Neuron (in vitro differentiated cells): ENCODE measurements at regions not wholly inside any gene's neighbourhood (a gene's known extent, or its start where the extent isn't known, plus 50 kb on each side); places are given as distances from the start of the nearest gene placed in this dataset.

Experiments
- H2AFZ ChIP-seq: one replicate; pipeline ENCODE4 v1.6.1; 2013; ENCODE audit warnings: low read depth, mild to moderate bottlenecking, inconsistent platforms, low read length, moderate library complexity
- H3K27me3 ChIP-seq: one replicate; pipeline ENCODE4 v1.6.1; 2013; ENCODE audit warnings: low read length; ENCODE audit not compliant: insufficient read depth
- H3K36me3 ChIP-seq: one replicate; pipeline ENCODE4 v1.6.1; 2013; ENCODE audit warnings: low read length; ENCODE audit not compliant: insufficient read depth
- H3K4me1 ChIP-seq: one replicate; pipeline ENCODE4 v1.6.1; 2013; ENCODE audit warnings: low read length; ENCODE audit not compliant: insufficient read depth
- H3K4me3 ChIP-seq: 2 replicates; pipeline ENCODE4 v1.5.1; 2013; ENCODE audit warnings: mild to moderate bottlenecking, low read length, moderate library complexity
- H3K9me3 ChIP-seq: one replicate; pipeline ENCODE4 v1.6.1; 2013; ENCODE audit warnings: low read length

- Histone ChIP-seq H3K36me3 (no peaks in the 10 kb centered on the region), H2AFZ (no peak overlapping the region), H3K4me1 (no peaks in the 10 kb centered on the region), H3K9me3 (no peaks in the 10 kb centered on the region), H3K4me3 (no peak overlapping the region), H3K27me3 (no peaks in the 10 kb centered on the region)
Observed at GRCh38 chr9:82606071-82606470, 456.9 kb downstream of the RASEF start.

GRCh38 chr9:82606492-82607382, 456.2 kb downstream of the RASEF start:
- Histone ChIP-seq H3K27me3 (no peaks in the 10 kb centered on the region), H3K4me1 (no peaks in the 10 kb centered on the region), H2AFZ (no peak overlapping the region), H3K36me3 (no peaks in the 10 kb centered on the region), H3K4me3 (no peak overlapping the region), H3K9me3 (no peaks in the 10 kb centered on the region)

GRCh38 chr9:82608487-82608886, 454.5 kb downstream of the RASEF start:
- Histone ChIP-seq H3K36me3 (no peaks in the 10 kb centered on the region), H3K4me3 (no peak overlapping the region), H2AFZ (no peak overlapping the region), H3K4me1 (no peaks in the 10 kb centered on the region), H3K27me3 (no peaks in the 10 kb centered on the region), H3K9me3 (no peaks in the 10 kb centered on the region)

GRCh38 chr9:82612942-82613341, 450.0 kb downstream of the RASEF start:
- no peaks in the 10 kb centered on the region for H3K27me3 ChIP-seq
- no peaks in the 10 kb centered on the region for H3K9me3 ChIP-seq
- no peaks in the 10 kb centered on the region for H3K36me3 ChIP-seq
- H3K4me3 ChIP-seq, result no peak overlapping the region
- H3K4me1 ChIP-seq, result no peaks in the 10 kb centered on the region
- H2AFZ ChIP-seq, result no peak overlapping the region

- H2AFZ ChIP-seq, result no peak overlapping the region
- no peaks in the 10 kb centered on the region for H3K27me3 ChIP-seq
- no peaks in the 10 kb centered on the region for H3K9me3 ChIP-seq
- no peaks in the 10 kb centered on the region for H3K4me1 ChIP-seq
- no peak overlapping the region for H3K4me3 ChIP-seq
- no peaks in the 10 kb centered on the region for H3K36me3 ChIP-seq
Observed at GRCh38 chr9:82613498-82613897, 449.4 kb downstream of the RASEF start.

- Histone ChIP-seq H3K36me3 (no peaks in the 10 kb centered on the region), H2AFZ (no peak overlapping the region), H3K27me3 (no peaks in the 10 kb centered on the region), H3K4me1 (peaks cover 3% of the 10 kb centered on the region), H3K4me3 (no peak overlapping the region), H3K9me3 (no peaks in the 10 kb centered on the region)
Observed at GRCh38 chr9:82616545-82616944, 446.4 kb downstream of the RASEF start.

GRCh38 chr9:82621447-82621846, 441.5 kb downstream of the RASEF start:
- H3K27me3 ChIP-seq, result no peaks in the 10 kb centered on the region
- H3K4me3 ChIP-seq, result no peak overlapping the region
- peaks cover 3% of the 10 kb centered on the region for H3K4me1 ChIP-seq
- no peaks in the 10 kb centered on the region for H3K36me3 ChIP-seq
- H3K9me3 ChIP-seq, result no peaks in the 10 kb centered on the region
- H2AFZ ChIP-seq, result no peak overlapping the region

- H3K4me1 ChIP-seq, result no peaks in the 10 kb centered on the region
Observed at GRCh38 chr9:82637368-82637767, 425.6 kb downstream of the RASEF start.

GRCh38 chr9:82645600-82645999, 417.3 kb downstream of the RASEF start:
- no peaks in the 10 kb centered on the region for H3K27me3 ChIP-seq
- no peaks in the 10 kb centered on the region for H3K9me3 ChIP-seq
- no peaks in the 10 kb centered on the region for H3K36me3 ChIP-seq
- no peaks in the 10 kb centered on the region for H3K4me1 ChIP-seq
- H3K4me3 ChIP-seq, result no peak overlapping the region
- H2AFZ ChIP-seq, result peak overlapping the region; percentile 3

More at GRCh38 chr9:82637368-82637767, 425.6 kb downstream of the RASEF start:
- Histone ChIP-seq H2AFZ (no peak overlapping the region), H3K9me3 (no peaks in the 10 kb centered on the region), H3K4me3 (no peak overlapping the region), H3K27me3 (no peaks in the 10 kb centered on the region), H3K36me3 (no peaks in the 10 kb centered on the region)

- Histone ChIP-seq H3K4me3 (no peak overlapping the region), H2AFZ (no peak overlapping the region), H3K9me3 (no peaks in the 10 kb centered on the region), H3K27me3 (no peaks in the 10 kb centered on the region), H3K36me3 (no peaks in the 10 kb centered on the region), H3K4me1 (no peaks in the 10 kb centered on the region)
Observed at GRCh38 chr9:82650368-82650767, 412.6 kb downstream of the RASEF start.

- H3K9me3 ChIP-seq, result no peaks in the 10 kb centered on the region
- no peak overlapping the region for H3K4me3 ChIP-seq
- no peaks in the 10 kb centered on the region for H3K36me3 ChIP-seq
- H2AFZ ChIP-seq, result no peak overlapping the region
- H3K27me3 ChIP-seq, result no peaks in the 10 kb centered on the region
- no peaks in the 10 kb centered on the region for H3K4me1 ChIP-seq
Observed at GRCh38 chr9:82651474-82651873, 411.5 kb downstream of the RASEF start.

- H3K9me3 ChIP-seq, result no peaks in the 10 kb centered on the region
- no peak overlapping the region for H2AFZ ChIP-seq
- no peak overlapping the region for H3K4me3 ChIP-seq
- H3K4me1 ChIP-seq, result peaks cover 6% of the 10 kb centered on the region
- H3K36me3 ChIP-seq, result no peaks in the 10 kb centered on the region
- no peaks in the 10 kb centered on the region for H3K27me3 ChIP-seq
Observed at GRCh38 chr9:82665324-82665723, 397.6 kb downstream of the RASEF start.

GRCh38 chr9:82668689-82669199, 394.2 kb downstream of the RASEF start:
- H3K36me3 ChIP-seq, result no peaks in the 10 kb centered on the region
- H3K4me1 ChIP-seq, result peaks cover 6% of the 10 kb centered on the region
- no peak overlapping the region for H2AFZ ChIP-seq
- H3K9me3 ChIP-seq, result no peaks in the 10 kb centered on the region
- H3K4me3 ChIP-seq, result no peak overlapping the region
- no peaks in the 10 kb centered on the region for H3K27me3 ChIP-seq
